ENCODE measurements at regions not wholly inside any gene's neighbourhood (a gene's known extent, or its start where the extent isn't known, plus 50 kb on each side); places are given as distances from the start of the nearest gene placed in this dataset.
"Not testable (repeated sequence)": the region's sequence is repeated elsewhere in the genome, so short reads cannot be mapped to it uniquely, and the experiment has no call there.

GRCh38 chr18:30675493-30675892, 367.0 kb downstream of the DSC3 start:
- Histone ChIP-seq H3K4me3 (no peak overlapping the region), H3K27ac (no peak overlapping the region), H3K4me1 (ENCODE audit: low read depth) (peaks cover 21% of the 10 kb centered on the region), H3K27me3 (no peaks in the 10 kb centered on the region), H3K9me3 (ENCODE audit: low read depth) (no peaks in the 10 kb centered on the region), H3K36me3 (no peaks in the 10 kb centered on the region)
- TF ChIP-seq CTCF (IDR thresholded peaks at IDR 0.05; ENCODE audit: low read depth, low read length): no peak
- DNase-seq (ENCODE audit: low read depth in 1 of 2, low spot score in 1 of 2): no peak

- no peak overlapping the region for H3K27ac ChIP-seq
- TF ChIP-seq CTCF (IDR thresholded peaks at IDR 0.05; ENCODE audit: low read depth, low read length): no peak
Observed at GRCh38 chr18:30675072-30675471, 367.5 kb downstream of the DSC3 start.

GRCh38 chr18:30674596-30674995, 367.9 kb downstream of the DSC3 start:
- no peak for DNase-seq (ENCODE audit: low read depth in 1 of 2, low spot score in 1 of 2)
- no peak overlapping the region for H3K27ac ChIP-seq

More at GRCh38 chr18:30675072-30675471, 367.5 kb downstream of the DSC3 start:
- Histone ChIP-seq H3K9me3 (ENCODE audit: low read depth) (no peaks in the 10 kb centered on the region), H3K27me3 (no peaks in the 10 kb centered on the region), H3K36me3 (no peaks in the 10 kb centered on the region), H3K4me1 (ENCODE audit: low read depth) (peaks cover 17% of the 10 kb centered on the region), H3K4me3 (no peak overlapping the region)
- no peak for DNase-seq (ENCODE audit: low read depth in 1 of 2, low spot score in 1 of 2)

GRCh38 chr18:30672439-30672838, 370.1 kb downstream of the DSC3 start:
- H3K4me1 ChIP-seq (ENCODE audit: low read depth); H3K36me3 ChIP-seq; H3K9me3 ChIP-seq (ENCODE audit: low read depth); DNase-seq (ENCODE audit: low read depth in 1 of 2, low spot score in 1 of 2); H3K27me3 ChIP-seq; H3K27ac ChIP-seq; H3K4me3 ChIP-seq: not testable (repeated sequence)

More at GRCh38 chr18:30674596-30674995, 367.9 kb downstream of the DSC3 start:
- Histone ChIP-seq H3K36me3 (no peaks in the 10 kb centered on the region), H3K27me3 (no peaks in the 10 kb centered on the region), H3K9me3 (ENCODE audit: low read depth) (no peaks in the 10 kb centered on the region), H3K4me3 (no peak overlapping the region), H3K4me1 (ENCODE audit: low read depth) (peaks cover 12% of the 10 kb centered on the region)
- no peak for TF ChIP-seq CTCF (IDR thresholded peaks at IDR 0.05; ENCODE audit: low read depth, low read length)

- H3K27me3 ChIP-seq: no peaks in the 10 kb centered on the region
- no peak for TF ChIP-seq CTCF (IDR thresholded peaks at IDR 0.05; ENCODE audit: low read depth, low read length)
- H3K4me1 ChIP-seq (ENCODE audit: low read depth): no peaks in the 10 kb centered on the region
- no peaks in the 10 kb centered on the region for H3K36me3 ChIP-seq
- no peak for DNase-seq (ENCODE audit: low read depth in 1 of 2, low spot score in 1 of 2)
- no peak overlapping the region for H3K4me3 ChIP-seq
- no peaks in the 10 kb centered on the region for H3K9me3 ChIP-seq (ENCODE audit: low read depth)
- H3K27ac ChIP-seq: no peak overlapping the region
Observed at GRCh38 chr18:30658306-30658705, 384.2 kb downstream of the DSC3 start.

GRCh38 chr18:30652387-30652786, 390.2 kb downstream of the DSC3 start:
- H3K27ac ChIP-seq: no peak overlapping the region
- H3K27me3 ChIP-seq: no peaks in the 10 kb centered on the region
- no peak for TF ChIP-seq CTCF (IDR thresholded peaks at IDR 0.05; ENCODE audit: low read depth, low read length)

More at GRCh38 chr18:30652387-30652786, 390.2 kb downstream of the DSC3 start:
- DNase-seq (ENCODE audit: low read depth in 1 of 2, low spot score in 1 of 2): peak in 1 of 2 donors; percentile 10
- Histone ChIP-seq H3K4me1 (ENCODE audit: low read depth) (peaks cover 8% of the 10 kb centered on the region), H3K36me3 (no peaks in the 10 kb centered on the region), H3K4me3 (no peak overlapping the region), H3K9me3 (ENCODE audit: low read depth) (no peaks in the 10 kb centered on the region)
